ENCODE measurements at regions not wholly inside any gene's neighbourhood (a gene's known extent, or its start where the extent isn't known, plus 50 kb on each side); places are given as distances from the start of the nearest gene placed in this dataset.
A peak's percentile ranks its signal among the peaks of the same experiment; 100 is the strongest.

GRCh38 chr6:41470331-41471063, 75.7 kb upstream of the FOXP4 start:
- DNase-seq (ENCODE audit: low read depth in 2 of 2) = no peak

DNA sequence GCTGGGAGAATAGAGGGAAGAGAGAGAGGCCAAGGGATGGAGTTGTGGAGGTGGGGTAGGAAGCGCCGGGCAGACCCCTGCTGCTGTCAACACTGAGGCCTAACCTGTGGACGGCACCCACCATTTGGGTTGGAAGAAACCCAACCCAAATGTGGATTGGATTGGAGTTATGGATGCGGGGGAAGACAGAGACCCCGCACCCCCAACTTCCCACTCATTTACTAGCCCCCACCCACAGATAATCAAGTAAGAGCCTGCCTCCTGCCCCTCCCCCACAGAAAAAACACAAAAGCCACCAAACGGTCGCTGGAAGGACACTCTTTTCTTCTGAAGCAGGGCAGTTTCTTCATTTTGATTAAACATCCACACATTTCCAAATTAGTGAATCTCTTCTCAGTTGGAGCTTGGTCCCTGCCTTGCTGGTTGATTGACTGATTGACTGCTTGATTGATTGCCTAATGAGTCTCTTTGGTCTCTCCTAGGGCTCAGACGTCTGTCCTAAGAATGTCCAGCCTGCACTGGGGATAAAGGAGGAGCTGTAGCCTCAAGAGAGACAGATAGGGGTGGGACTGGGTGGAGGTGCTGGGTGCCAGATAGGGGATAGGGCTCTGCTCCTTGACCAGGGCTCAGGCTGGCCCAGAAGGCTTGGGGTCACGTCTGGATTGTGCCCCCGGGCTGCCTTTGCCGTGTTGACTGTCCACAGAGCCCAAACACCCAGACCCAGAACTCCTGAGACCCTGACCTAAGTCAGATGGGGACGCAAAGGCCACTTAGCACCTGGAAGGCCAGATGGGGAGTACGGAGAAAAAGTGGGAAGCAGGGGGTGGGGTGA, 74.9 kb upstream of the FOXP4 start:
- no peak for DNase-seq (ENCODE audit: low read depth in 2 of 2)

- DNase-seq (ENCODE audit: low read depth in 2 of 2) = no peak
Observed at GRCh38 chr6:41474213-41474933, 71.8 kb upstream of the FOXP4 start.

DNA sequence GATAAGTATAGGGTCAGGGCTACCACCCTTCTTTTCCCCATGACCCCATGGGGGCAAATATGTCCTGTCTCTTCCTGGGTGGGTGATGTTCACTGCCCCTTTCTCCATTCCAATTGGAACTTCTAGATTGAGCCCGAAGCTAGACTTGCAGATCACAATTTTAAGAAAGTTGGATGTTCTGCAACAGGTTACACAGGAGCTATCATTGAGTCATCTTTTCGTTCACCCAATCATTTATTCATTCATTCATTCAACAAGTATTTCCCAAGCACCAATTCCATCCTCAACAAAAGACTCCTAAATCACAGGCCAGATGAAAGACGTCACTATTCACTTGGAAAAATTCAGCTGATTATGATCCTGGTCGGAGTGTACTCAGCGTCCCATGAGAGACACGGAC, 71.0 kb upstream of the FOXP4 start:
- no peak for DNase-seq (ENCODE audit: low read depth in 2 of 2)

GRCh38 chr6:41475737-41476357, 70.3 kb upstream of the FOXP4 start:
- DNase-seq (ENCODE audit: low read depth in 2 of 2) = no peak

DNA sequence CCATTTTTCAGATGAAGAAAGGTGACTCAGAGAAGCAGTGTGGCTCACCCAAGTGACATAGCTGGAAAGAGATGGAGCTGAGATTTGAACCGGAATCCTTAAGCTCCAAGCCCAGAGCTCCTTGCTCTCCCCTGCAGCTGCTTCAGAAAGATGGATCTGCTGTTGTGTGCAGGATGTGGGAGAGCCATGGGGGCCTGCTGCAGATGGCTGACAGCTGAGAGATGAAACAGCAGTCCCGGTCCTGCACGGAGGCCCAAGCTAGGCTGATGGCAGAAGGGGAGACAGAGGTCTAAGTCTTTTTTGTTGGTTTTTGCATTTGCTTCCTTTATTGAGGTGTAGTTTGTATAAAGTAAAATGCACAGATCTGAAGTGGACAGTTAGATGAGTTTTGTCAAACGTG, 69.8 kb upstream of the FOXP4 start:
- DNase-seq (ENCODE audit: low read depth in 2 of 2) = no peak

DNA sequence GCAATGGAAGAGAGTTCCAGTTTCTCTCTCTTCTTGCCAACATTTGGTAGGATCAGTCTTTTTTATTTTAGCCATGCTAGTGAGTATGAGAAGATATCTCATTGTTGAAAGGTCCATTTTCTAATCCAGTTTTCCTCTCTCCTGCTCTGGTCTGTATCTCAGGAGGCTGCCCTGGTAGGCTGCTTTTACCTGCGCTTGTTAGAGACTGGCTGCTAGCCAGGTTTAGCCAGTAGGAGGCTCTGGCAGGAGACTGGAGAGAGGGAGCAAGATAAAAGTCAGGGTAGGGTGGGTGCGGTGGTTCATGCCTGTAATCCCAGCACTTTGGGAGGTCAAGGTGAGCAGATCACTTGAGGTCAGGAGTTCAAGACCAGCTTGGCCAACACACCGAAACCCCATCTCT, 68.6 kb upstream of the FOXP4 start:
- no peak for DNase-seq (ENCODE audit: low read depth in 2 of 2)

GRCh38 chr6:41483943-41484342, 62.2 kb upstream of the FOXP4 start:
- no peak for DNase-seq (ENCODE audit: low read depth in 2 of 2)

DNA sequence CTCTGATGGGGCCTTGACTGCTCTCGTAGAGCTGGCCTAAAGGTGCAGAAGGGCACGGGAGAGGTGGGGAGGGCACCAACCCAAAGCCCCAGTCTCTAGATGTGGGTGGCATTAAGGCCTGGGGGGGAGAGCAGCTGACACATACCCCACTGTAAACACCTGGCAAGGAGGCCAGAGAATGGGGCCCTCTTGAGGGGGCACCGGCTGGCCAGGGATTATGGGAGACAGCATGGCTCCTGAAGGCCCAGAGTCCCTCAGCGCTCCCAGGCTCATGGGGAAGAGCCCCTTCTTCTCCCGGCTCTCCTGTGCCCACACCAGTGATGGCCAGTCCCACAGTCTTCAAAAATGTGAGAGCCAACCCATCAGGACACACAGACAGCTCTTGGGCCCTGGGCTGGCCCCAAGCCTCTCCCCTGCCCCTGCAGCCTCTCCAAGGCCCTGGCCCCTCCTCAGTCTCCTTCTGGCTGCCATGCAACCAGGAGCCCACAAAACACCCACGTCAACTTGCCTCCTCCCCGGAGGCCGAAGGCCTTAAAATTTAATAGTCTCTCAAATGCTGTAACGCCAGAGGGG, 58.2 kb upstream of the FOXP4 start:
- no peak for DNase-seq (ENCODE audit: low read depth in 2 of 2)

DNA sequence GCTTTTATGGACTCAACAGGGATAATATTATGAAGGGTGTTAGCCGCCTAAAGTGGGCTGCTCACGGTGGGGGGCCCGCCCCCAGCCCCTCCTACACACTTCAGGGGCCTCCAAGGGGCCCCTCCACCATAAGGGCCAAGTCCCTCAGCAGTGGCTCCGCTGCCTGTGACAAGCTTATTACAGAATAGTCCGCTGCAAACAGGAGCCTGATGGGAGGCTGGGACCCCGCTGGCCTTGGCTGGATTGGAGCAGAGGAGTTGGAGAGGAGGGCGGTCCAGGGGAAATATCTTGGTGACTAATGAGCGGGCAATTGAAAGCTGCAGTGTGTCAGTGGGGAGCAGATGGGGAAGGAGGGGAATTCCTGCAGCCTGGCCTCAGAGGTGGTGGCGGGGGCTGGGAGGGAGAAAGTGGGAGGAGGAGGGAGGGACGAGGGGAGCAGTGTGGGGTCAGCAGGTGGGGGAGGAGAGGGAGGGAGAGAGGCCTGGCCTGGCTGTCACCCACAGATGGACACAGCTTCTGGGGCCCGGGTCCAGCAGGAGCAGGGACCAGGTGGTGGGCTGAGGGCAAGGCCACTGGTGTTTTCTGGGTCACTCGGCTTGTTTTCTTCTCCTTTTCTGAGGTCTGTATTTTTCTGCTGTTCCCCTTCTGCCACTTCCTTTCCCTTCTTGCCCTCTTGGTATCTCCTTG, 57.6 kb upstream of the FOXP4 start:
- peak; percentile 69 to 70 for DNase-seq (ENCODE audit: low read depth in 2 of 2)

DNA sequence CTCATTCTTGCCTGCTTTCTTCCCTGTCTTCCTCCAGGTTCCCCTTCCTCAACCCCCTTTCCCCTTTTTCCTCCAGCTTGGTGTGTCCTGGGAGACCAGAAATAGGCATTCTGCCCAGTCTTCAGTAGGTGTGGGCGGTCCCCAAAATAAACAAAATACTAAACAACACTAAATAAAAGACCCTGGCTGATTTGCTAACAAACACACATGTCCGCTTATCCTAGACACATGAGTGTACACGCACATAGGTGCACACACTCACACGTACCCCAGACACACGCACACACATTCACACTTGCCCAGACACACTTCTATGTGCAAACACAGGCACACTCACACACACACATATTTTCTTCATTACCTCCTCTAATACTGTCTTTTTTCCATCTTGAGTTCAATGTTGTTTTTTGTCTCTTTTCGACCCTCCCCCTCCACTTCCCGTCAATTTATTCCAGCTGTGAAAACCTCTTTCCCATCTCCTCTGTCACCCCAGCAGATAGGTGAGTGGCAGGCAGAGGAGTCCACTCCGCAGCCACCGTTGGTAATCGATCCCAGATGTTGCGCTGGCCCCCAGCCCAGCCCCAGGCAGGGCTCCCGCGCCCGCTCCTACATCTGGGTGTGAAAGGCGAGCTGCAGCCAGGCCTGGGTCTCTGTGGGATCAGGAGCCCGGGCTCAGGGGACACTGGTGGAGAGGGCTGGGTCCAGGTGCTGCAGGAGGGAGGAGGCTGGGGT, 56.9 kb upstream of the FOXP4 start:
- DNase-seq (ENCODE audit: low read depth in 2 of 2) = peak; percentile 85 to 87

- no peak for DNase-seq (ENCODE audit: low read depth in 2 of 2)
Observed at GRCh38 chr6:41492261-41492891, 53.8 kb upstream of the FOXP4 start.

DNA sequence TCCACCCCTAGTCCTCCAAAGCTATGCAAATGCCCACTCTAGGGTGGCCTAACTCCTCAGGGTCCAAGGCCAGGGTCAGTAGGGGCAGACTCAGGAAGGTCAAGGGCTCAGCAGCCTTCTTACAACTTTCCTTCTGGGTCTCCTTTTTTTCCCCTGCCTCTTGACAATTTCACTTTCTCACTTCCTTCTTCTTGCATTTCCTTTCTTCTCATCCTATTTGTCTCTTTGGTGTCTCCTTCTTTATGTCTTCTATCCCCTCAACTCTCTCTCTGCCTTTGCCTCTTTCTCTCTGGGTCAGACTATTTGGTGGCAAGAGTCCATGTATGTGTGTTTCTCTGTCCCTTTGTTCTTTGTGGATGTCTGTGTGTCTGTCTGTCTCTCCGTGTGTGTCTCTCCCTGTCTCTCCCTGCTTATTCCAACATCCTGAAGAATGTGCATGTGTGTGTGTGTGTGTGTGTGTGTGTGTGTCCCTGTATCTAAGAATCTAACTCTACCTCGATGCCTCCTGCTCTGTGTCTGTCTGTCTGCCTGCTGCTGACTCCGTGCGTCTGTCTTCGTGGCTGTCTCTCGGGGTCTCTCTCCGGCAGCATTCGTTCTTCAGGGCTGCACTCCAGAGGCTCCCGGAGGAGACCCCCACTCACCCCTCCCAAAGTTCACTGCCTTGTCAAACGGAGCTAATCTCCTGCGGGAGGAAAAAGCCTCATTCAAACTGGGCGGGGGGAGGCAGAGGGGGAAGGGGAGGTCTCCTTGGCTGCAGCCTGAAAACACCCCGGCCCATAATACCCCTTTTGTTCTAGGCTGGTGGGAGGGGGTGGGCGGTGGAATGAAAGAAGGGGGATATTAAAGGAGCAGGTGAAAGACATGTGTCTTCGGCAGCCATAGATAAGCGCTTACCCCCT, 51.7 kb upstream of the FOXP4 start:
- no peak for DNase-seq (ENCODE audit: low read depth in 2 of 2)

Data from fibroblast of skin of left biceps (primary cell).